H1 (cell line): ENCODE measurements at regions not wholly inside any gene's neighbourhood (a gene's known extent, or its start where the extent isn't known, plus 50 kb on each side); places are given as distances from the start of the nearest gene placed in this dataset.

Experiments
- CTCF ChIA-PET: fragments of 300-600 bp; sonication (Branson Sonifier 250); formaldehyde crosslinking; loops from one replicate; lab custom pipeline; 2021; ENCODE audit not compliant: partially characterized antibody; lab: Charles Lee
- POLR2A ChIA-PET: fragments of 300-600 bp; sonication (Branson Sonifier 250); formaldehyde crosslinking; loops from one replicate; lab custom pipeline; 2021; ENCODE audit warnings: inconsistent platforms; ENCODE audit not compliant: partially characterized antibody; lab: Charles Lee
- DNase-seq, 2 experiments: peaks; one replicate each; pipeline versions ENCODE4 v3.0.0 to v3.0.0-alpha.2; 2010 to 2022; ENCODE audit warnings: low spot score in 2 of 2, low read depth in 1 of 2, mixed read lengths in 1 of 2
- FAIRE-seq: peaks from 2 replicates; lab custom pipeline; 2011; peaks lifted over from hg19 to GRCh38; lab: Jason Lieb, UNC
- H2AFZ ChIP-seq: 2 replicates; pipeline ENCODE4 v1.8.1; 2012; ENCODE audit warnings: low read length, inconsistent platforms
- H2AK5ac ChIP-seq: 2 replicates; pipeline ENCODE4 v1.6.1; 2013; ENCODE audit warnings: low read depth, low read length
- H2BK120ac ChIP-seq: replicated peaks from 2 replicates; pipeline ENCODE3; 2013; ENCODE audit warnings: low read depth, low read length, inconsistent platforms
- H2BK12ac ChIP-seq: 2 replicates; pipeline ENCODE4 v1.6.1; 2013; ENCODE audit warnings: low read depth, low read length
- H2BK15ac ChIP-seq: 2 replicates; pipeline ENCODE4 v1.6.1; 2013; ENCODE audit warnings: low read length
- H2BK20ac ChIP-seq: 2 replicates; pipeline ENCODE4 v1.6.1; 2013; ENCODE audit warnings: low read length
- H2BK5ac ChIP-seq: 2 replicates; pipeline ENCODE4 v1.6.1; 2013; ENCODE audit warnings: low read depth, low read length
- H3K14ac ChIP-seq: 2 replicates; pipeline ENCODE4 v1.6.1; 2013; ENCODE audit warnings: inconsistent platforms; ENCODE audit not compliant: insufficient read length
- H3K18ac ChIP-seq: 2 replicates; pipeline ENCODE4 v1.6.1; 2013; ENCODE audit warnings: low read length; ENCODE audit errors: extremely low read depth
- H3K23ac ChIP-seq: 2 replicates; pipeline ENCODE4 v1.6.1; 2013; ENCODE audit warnings: inconsistent platforms; ENCODE audit not compliant: insufficient read length
- H3K23me2 ChIP-seq: 2 replicates; pipeline ENCODE4 v1.6.1; 2013; ENCODE audit warnings: low read depth, low read length
- H3K27ac ChIP-seq: 2 replicates; pipeline ENCODE4 v1.6.1; 2011; ENCODE audit warnings: low read depth, low read length, inconsistent platforms
- H3K27me3 ChIP-seq, 4 experiments: replicated peaks in 1 of 4; 1 replicate in 1 of 4; 2 replicates in 3 of 4; pipeline versions ENCODE4 v1.6.1 to v1.8.1; 2011 to 2013; ENCODE audit warnings: low read length in 3 of 4, mild to moderate bottlenecking in 3 of 4, inconsistent platforms in 2 of 4, mixed read lengths in 2 of 4, moderate library complexity in 1 of 4; ENCODE audit not compliant: control insufficient read depth in 3 of 4, insufficient read depth in 3 of 4; ENCODE audit errors: extremely low read depth in 1 of 4
- H3K36me3 ChIP-seq, 4 experiments: 2 replicates each; pipeline versions ENCODE4 v1.6.1 to v1.8.1; 2011 to 2013; ENCODE audit warnings: mild to moderate bottlenecking in 4 of 4, low read length in 3 of 4, moderate library complexity in 2 of 4, control low read depth in 1 of 4, inconsistent platforms in 1 of 4; ENCODE audit not compliant: insufficient read depth in 4 of 4, control insufficient read depth in 2 of 4
- H3K4ac ChIP-seq: replicated peaks from 2 replicates; pipeline ENCODE3; 2013; ENCODE audit warnings: low read length, low read depth, mixed read lengths, inconsistent platforms; ENCODE audit not compliant: insufficient read length
- H3K4me1 ChIP-seq, 4 experiments: replicated peaks in 1 of 4; 1 replicate in 1 of 4; 2 replicates in 3 of 4; pipeline versions ENCODE4 v1.6.1 to v1.8.1; 2011 to 2013; ENCODE audit warnings: low read length in 3 of 4, inconsistent platforms in 2 of 4, mixed read lengths in 1 of 4; ENCODE audit not compliant: insufficient read depth in 4 of 4, control insufficient read depth in 3 of 4
- H3K4me2 ChIP-seq, 2 experiments: 2 replicates each; pipeline versions ENCODE4 v1.6.1 to v1.8.1; 2011 to 2013; ENCODE audit warnings: low read depth in 2 of 2, low read length in 2 of 2, control low read depth in 1 of 2, inconsistent platforms in 1 of 2, mild to moderate bottlenecking in 1 of 2; ENCODE audit not compliant: insufficient read depth in 1 of 2
- H3K4me3 ChIP-seq, 4 experiments: fragments of 200-600, 300-600 bp in 1 of 4; sonication (generic), shearing (Covaris generic), sonication (Bioruptor Twin) in 1 of 4; 2 replicates each; pipeline versions ENCODE4 v1.5.1 to v1.8.1; 2011 to 2016; ENCODE audit warnings: low read length in 4 of 4, low read depth in 3 of 4, control low read depth in 2 of 4, inconsistent platforms in 2 of 4, mild to moderate bottlenecking in 2 of 4, mixed read lengths in 1 of 4, moderate library complexity in 1 of 4; ENCODE audit not compliant: insufficient read depth in 2 of 4; ENCODE audit errors: extremely low read depth in 1 of 4
- H3K56ac ChIP-seq: replicated peaks from 2 replicates; pipeline ENCODE3; 2013; ENCODE audit warnings: low read depth, mild to moderate bottlenecking, mixed read lengths, low read length, inconsistent platforms; ENCODE audit not compliant: insufficient read length
- H3K79me1 ChIP-seq: 2 replicates; pipeline ENCODE4 v1.6.1; 2013; ENCODE audit warnings: low read depth, low read length, control low read depth
- H3K79me2 ChIP-seq, 2 experiments: 2 replicates each; pipeline versions ENCODE4 v1.6.1 to v1.8.1; 2012 to 2013; ENCODE audit warnings: low read length in 2 of 2, mild to moderate bottlenecking in 2 of 2, inconsistent platforms in 1 of 2; ENCODE audit not compliant: insufficient read depth in 2 of 2, control insufficient read depth in 1 of 2
- H3K9ac ChIP-seq, 4 experiments: replicated peaks in 1 of 4; 1 replicate in 1 of 4; 2 replicates in 3 of 4; pipeline versions ENCODE4 v1.6.1 to v1.8.1; 2011 to 2013; ENCODE audit warnings: low read depth in 3 of 4, low read length in 3 of 4, control low read depth in 2 of 4, mild to moderate bottlenecking in 2 of 4, moderate library complexity in 2 of 4, inconsistent platforms in 1 of 4; ENCODE audit errors: extremely low read depth in 1 of 4
- H3K9me3 ChIP-seq, 2 experiments: 2 replicates each; pipeline versions ENCODE4 v1.6.1 to v1.8.1; 2012 to 2013; ENCODE audit warnings: mild to moderate bottlenecking in 2 of 2, moderate library complexity in 2 of 2, control low read depth in 1 of 2, inconsistent platforms in 1 of 2, low read depth in 1 of 2, low read length in 1 of 2, mixed read lengths in 1 of 2; ENCODE audit not compliant: insufficient read depth in 2 of 2
- H4K20me1 ChIP-seq, 2 experiments: replicated peaks in 1 of 2; 2 replicates each; pipeline versions ENCODE3 to v1.8.1; 2011 to 2013; ENCODE audit warnings: inconsistent platforms in 2 of 2, low read length in 2 of 2, mild to moderate bottlenecking in 1 of 2; ENCODE audit not compliant: insufficient read depth in 2 of 2, control insufficient read depth in 1 of 2
- H4K5ac ChIP-seq: 2 replicates; pipeline ENCODE4 v1.6.1; 2013; ENCODE audit warnings: low read length, low read depth, mixed read lengths, inconsistent platforms; ENCODE audit not compliant: insufficient read length
- H4K8ac ChIP-seq: 2 replicates; pipeline ENCODE4 v1.8.0; 2013; ENCODE audit warnings: mild to moderate bottlenecking, moderate library complexity, low read length, inconsistent platforms; ENCODE audit not compliant: insufficient read depth; ENCODE audit errors: extremely low read depth
- H4K91ac ChIP-seq: replicated peaks from 2 replicates; pipeline ENCODE3; 2013; ENCODE audit warnings: low read length, mixed read lengths, inconsistent platforms; ENCODE audit not compliant: insufficient read length
- ASH2L ChIP-seq: fragments of 200-600, 300-600 bp; sonication (generic); IDR thresholded peaks from one replicate; pipeline ENCODE4 v1.7.1; 2017; ENCODE audit warnings: low read length
- BCL11A ChIP-seq, 2 experiments: IDR thresholded peaks; one replicate each; pipeline ENCODE4 v1.6.1; 2011; ENCODE audit warnings: low read depth in 2 of 2, low read length in 2 of 2, mild to moderate bottlenecking in 2 of 2
- BRCA1 ChIP-seq: IDR thresholded peaks from 2 replicates; pipeline ENCODE4 v1.6.1; 2012; ENCODE audit warnings: low read depth, low read length, improper control_type of control experiment
- CEBPB ChIP-seq: IDR thresholded peaks from 2 replicates; pipeline ENCODE4 v1.6.1; 2012; ENCODE audit warnings: low read depth, low read length
- CTBP2 ChIP-seq: IDR thresholded peaks from 2 replicates; pipeline ENCODE4 v1.7.0; 2011; ENCODE audit warnings: borderline replicate concordance, mild to moderate bottlenecking, moderate library complexity, mixed read lengths, low read length; ENCODE audit not compliant: insufficient read depth, insufficient read length
- EGR1 ChIP-seq: IDR thresholded peaks from 2 replicates; pipeline ENCODE4 v1.6.1; 2011; ENCODE audit warnings: low read depth, low read length, borderline replicate concordance
- HDAC6 ChIP-seq: IDR thresholded peaks from one replicate; pipeline ENCODE4 v1.7.1; 2012; ENCODE audit warnings: low read depth, mild to moderate bottlenecking, inconsistent platforms, low read length, moderate library complexity
- POLR2AphosphoS5 ChIP-seq: IDR thresholded peaks from 2 replicates; pipeline ENCODE4 v1.6.1; 2011; ENCODE audit warnings: low read depth, low read length
- POU5F1 ChIP-seq: IDR thresholded peaks from 2 replicates; pipeline ENCODE4 v1.6.1; 2011; ENCODE audit warnings: low read depth, mild to moderate bottlenecking, low read length, moderate library complexity
- RAD21 ChIP-seq, 2 experiments: IDR thresholded peaks in 1 of 2; conservative IDR thresholded peaks in 1 of 2; 2 replicates each; pipeline ENCODE4 v1.6.1; 2011; ENCODE audit warnings: low read depth in 2 of 2, low read length in 2 of 2, improper control_type of control experiment in 1 of 2, inconsistent platforms in 1 of 2, mild to moderate bottlenecking in 1 of 2, moderate library complexity in 1 of 2
- RBBP5 ChIP-seq: IDR thresholded peaks from 2 replicates; pipeline ENCODE4 v1.7.1; 2012; ENCODE audit warnings: low read depth, mild to moderate bottlenecking, inconsistent platforms, low read length, moderate library complexity, borderline replicate concordance
- RXRA ChIP-seq: IDR thresholded peaks from 2 replicates; pipeline ENCODE4 v1.6.1; 2011; ENCODE audit warnings: low read depth, mild to moderate bottlenecking, low read length, moderate library complexity; ENCODE audit not compliant: insufficient read depth
- SP1 ChIP-seq: IDR thresholded peaks from 2 replicates; pipeline ENCODE4 v1.6.1; 2011; ENCODE audit warnings: low read depth, low read length
- SUZ12 ChIP-seq: fragments of 200-600 bp; sonication (generic); IDR thresholded peaks from 2 replicates; pipeline ENCODE4 v1.6.1; 2012; ENCODE audit warnings: mild to moderate bottlenecking, inconsistent platforms, low read length, moderate library complexity, mixed read lengths
- TAF7 ChIP-seq: optimal IDR thresholded peaks from 2 replicates; pipeline ENCODE3; 2011; ENCODE audit warnings: low read depth, mild to moderate bottlenecking, inconsistent platforms, low read length, moderate library complexity, borderline replicate concordance
- TBP ChIP-seq: IDR thresholded peaks from 2 replicates; pipeline ENCODE4 v1.6.1; 2011; ENCODE audit warnings: low read depth, low read length, improper control_type of control experiment
- WGBS, 2 experiments: shearing (Covaris generic) in 1 of 2; methylation state at CpG; one replicate each; pipeline versions ENCODE4 v1.1.6 to v1.1.7; 2013 to 2015; ENCODE audit warnings: low lambda C conversion rate in 2 of 2, mixed read lengths in 2 of 2, inconsistent platforms in 1 of 2, low coverage in 1 of 2, missing lambda C conversion rate in 1 of 2; ENCODE audit not compliant: insufficient replicate concordance in 2 of 2, insufficient coverage in 1 of 2, insufficient read length in 1 of 2; ENCODE audit errors: extremely low coverage in 1 of 2, missing lambda C conversion rate in 1 of 2; 5-methylcytosine and 5-hydroxymethylcytosine counted together

DNA sequence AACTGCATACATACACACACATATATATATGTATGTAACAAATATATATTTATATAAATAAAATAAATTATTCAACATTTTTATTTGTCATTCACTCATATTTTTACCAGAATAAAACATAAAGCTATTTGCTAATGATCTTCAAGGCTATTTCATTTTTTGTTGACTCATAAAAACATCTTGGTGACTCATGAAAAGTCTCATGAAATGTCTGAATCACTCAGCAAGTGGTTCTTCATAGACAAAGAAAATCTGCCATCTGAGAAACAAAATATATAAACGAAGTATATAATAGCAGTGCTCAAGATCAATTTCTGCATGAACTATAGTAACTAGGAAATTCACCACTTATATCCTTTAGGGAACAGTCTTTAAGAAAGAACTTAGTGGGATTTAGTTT, 764.8 kb upstream of the FAT3 start:
- Histone ChIP-seq H3K79me1 (no peaks in the 10 kb centered on the region), H3K4me2 (no peak overlapping the region), H2BK120ac (no peak overlapping the region), H3K4me3 (no peak overlapping the region), H3K23me2 (no peaks in the 10 kb centered on the region), H3K36me3 (no peaks in the 10 kb centered on the region), H4K8ac (no peak overlapping the region), H3K14ac (no peak overlapping the region), H2BK20ac (no peak overlapping the region), H3K4ac (no peak overlapping the region), H3K79me2 (no peaks in the 10 kb centered on the region), H2AFZ (no peak overlapping the region), H2BK12ac (no peak overlapping the region), H3K56ac (no peak overlapping the region), H3K9me3 (no peaks in the 10 kb centered on the region), H3K27me3 (no peaks in the 10 kb centered on the region), H4K5ac (no peak overlapping the region), H4K91ac (no peak overlapping the region), H2BK15ac (no peak overlapping the region), H3K23ac (no peak overlapping the region), H4K20me1 (no peaks in the 10 kb centered on the region), H3K4me1 (no peaks in the 10 kb centered on the region), H3K27ac (no peak overlapping the region), H2BK5ac (no peak overlapping the region), H3K18ac (no peak overlapping the region), H3K9ac (no peak overlapping the region), H2AK5ac (no peak overlapping the region)
- ChIA-PET CTCF (no interaction called here), POLR2A (no interaction called here)
- 83% methylated on average over 1 of the region's 1 CpG; no CpG with 5 or more reads in 1 of the 2 experiments for WGBS, 2 experiments
- no peak for FAIRE-seq
- DNase-seq: no peak
- no peak for TF ChIP-seq RAD21 (IDR thresholded peaks at IDR 0.05 in 1 of 2, conservative IDR thresholded peaks at IDR 0.05 in 1 of 2; ENCODE audit: low read depth in 2 of 2, low read length in 2 of 2)
- TF ChIP-seq RBBP5: no peak
- no peak for TF ChIP-seq POU5F1
- no peak for TF ChIP-seq TAF7
- no peak for TF ChIP-seq RXRA
- TF ChIP-seq CTBP2: no peak
- TF ChIP-seq SUZ12: no peak
- no peak for TF ChIP-seq POLR2AphosphoS5
- no peak for TF ChIP-seq SP1
- TF ChIP-seq CEBPB: no peak
- TF ChIP-seq ASH2L: no peak
- no peak for TF ChIP-seq EGR1
- no peak for TF ChIP-seq TBP
- no peak for TF ChIP-seq BRCA1
- TF ChIP-seq BCL11A (IDR thresholded peaks at IDR 0.05; ENCODE audit: low read depth in 2 of 2, low read length in 2 of 2): no peak
- TF ChIP-seq HDAC6: no peak
